ENCODE measurements at regions not wholly inside any gene's neighbourhood (a gene's known extent, or its start where the extent isn't known, plus 50 kb on each side); places are given as distances from the start of the nearest gene placed in this dataset.

DNA sequence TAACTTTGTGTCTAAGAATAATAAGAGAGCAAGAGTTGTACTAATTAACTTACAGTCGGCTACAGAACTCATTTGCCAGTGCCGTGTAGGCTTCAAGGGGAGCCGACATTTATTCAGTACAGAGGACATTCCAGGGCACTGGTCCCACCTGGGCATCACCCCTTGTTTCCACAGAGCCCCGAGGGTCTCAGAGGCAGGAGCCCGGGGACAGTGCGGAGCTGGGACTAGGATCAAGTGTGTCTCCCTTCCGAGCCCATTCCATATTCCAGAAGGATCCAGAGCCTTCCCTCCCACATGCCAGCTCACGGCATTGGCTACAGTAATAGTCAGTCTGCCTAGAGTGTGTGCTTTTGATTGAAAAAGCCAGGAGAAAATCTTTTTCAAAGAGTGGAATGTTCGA, 71.5 kb upstream of the CTDP1 start:
- TF ChIP-seq POLR2A (IDR thresholded peaks at IDR 0.05; ENCODE audit: low read depth, low read length) = no peak
- no peak for TF ChIP-seq TAF1 (IDR thresholded peaks at IDR 0.05; ENCODE audit: low read depth, low read length)
- TF ChIP-seq POLR2AphosphoS5 (IDR thresholded peaks at IDR 0.05; ENCODE audit: low read depth, low read length) = no peak
- no peak for TF ChIP-seq POU2F2 (IDR thresholded peaks at IDR 0.05; ENCODE audit: low read depth, low read length)
